Stimulated activated CD8-positive, alpha-beta memory T cell treated with anti-CD3 and anti-CD28 coated beads, Interleukin-2, amount 100 ng/mL, for 48 hours (primary cell): ENCODE measurements at regions not wholly inside any gene's neighbourhood (a gene's known extent, or its start where the extent isn't known, plus 50 kb on each side); places are given as distances from the start of the nearest gene placed in this dataset.

ENCODE experiments used
- DNase-seq, 2 donors: peaks; one replicate each; pipeline ENCODE4 v3.0.0-alpha.2; 2020; ENCODE audit warnings: low read depth in 2 of 2

- DNase-seq: no peak
These were observed 756.2 kb downstream of the TLE1 start for GRCh38 chr9:80932947-80933780.

- no peak for DNase-seq
These were observed 757.2 kb downstream of the TLE1 start for GRCh38 chr9:80932181-80932580.

DNA sequence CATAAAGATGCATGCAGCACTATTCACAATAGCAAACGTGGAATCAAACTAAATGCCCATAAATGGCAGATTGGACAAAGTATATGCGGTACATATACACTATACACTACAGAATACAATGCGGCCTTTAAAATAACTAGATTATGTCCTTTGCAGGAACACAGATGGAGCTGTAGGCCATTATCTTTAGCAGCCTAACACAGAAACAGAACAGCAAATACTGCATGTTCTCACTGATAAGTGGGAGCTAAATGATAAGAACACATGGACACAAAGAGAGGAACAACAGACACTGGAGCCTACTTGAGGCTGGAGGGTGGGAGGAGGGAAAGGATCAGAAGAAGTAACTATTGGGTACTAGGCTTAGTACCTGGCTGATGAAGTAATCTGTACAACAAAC lies 758.2 kb downstream of the TLE1 start:
- DNase-seq: no peak

DNA sequence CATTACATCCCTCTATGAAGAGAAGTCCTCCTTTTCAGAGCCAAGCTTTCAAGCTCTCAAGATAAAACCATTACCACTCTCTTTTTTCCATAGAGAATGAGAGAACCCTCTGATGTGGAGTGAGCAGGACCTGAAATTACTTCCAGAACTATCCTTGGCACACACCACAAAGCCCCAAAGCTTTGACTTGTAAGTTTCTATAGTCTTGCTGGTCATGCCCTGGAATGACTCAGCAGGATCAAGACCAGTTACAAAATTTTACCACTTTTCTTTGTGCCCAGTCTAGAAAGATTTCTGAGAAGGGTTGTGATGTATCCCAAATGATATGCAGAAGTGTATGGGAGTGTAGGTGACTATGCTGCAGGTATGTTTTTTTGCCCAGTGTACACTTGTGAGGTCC lies 760.6 kb downstream of the TLE1 start:
- DNase-seq: no peak

- DNase-seq: no peak
These were observed 762.7 kb downstream of the TLE1 start for GRCh38 chr9:80926611-80927010.

GRCh38 chr9:80922544-80922943 lies 766.8 kb downstream of the TLE1 start:
- no peak for DNase-seq

- DNase-seq: no peak
These were observed 782.6 kb downstream of the TLE1 start for GRCh38 chr9:80906728-80907127.

- no peak for DNase-seq
These were observed 790.1 kb downstream of the TLE1 start for GRCh38 chr9:80899208-80899607.

DNA sequence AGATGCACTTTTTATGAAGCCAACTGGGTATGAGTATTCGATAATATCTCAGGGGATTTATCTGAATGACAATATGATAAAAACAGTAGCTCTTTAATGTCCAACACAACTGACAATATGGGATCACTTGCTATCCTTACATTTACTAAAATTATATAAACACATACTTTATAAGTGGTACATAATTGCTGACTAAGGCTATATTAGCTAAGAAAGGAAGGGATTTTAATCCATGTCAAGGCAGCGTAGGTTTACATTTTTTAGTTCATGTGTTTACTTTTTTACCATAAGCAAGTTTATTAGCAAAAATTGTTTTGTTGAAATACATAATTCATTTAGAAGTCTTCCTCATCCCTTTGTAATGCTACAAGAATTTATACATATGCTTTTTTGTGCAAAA lies 796.2 kb downstream of the TLE1 start:
- no peak for DNase-seq

DNA sequence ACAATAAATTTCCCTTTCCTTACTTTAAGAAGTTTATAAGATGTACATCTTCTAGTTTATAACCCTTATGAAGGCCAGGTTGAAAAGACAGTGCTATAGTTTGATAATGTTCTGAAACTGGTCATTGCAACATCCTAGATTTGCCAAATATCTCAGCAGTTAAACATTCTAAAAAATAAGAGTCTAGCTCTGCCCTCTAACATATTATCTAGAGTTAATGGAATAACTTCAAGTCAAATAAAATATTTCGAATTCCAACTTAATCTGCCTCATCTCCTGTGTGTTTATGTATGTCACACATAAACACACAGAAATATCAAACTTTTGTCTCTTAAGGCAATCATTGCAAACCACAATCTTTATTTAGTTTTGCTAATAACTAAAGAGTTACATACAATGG lies 796.6 kb downstream of the TLE1 start:
- no peak for DNase-seq

GRCh38 chr9:80890124-80890523 lies 799.2 kb downstream of the TLE1 start:
- no peak for DNase-seq

DNA sequence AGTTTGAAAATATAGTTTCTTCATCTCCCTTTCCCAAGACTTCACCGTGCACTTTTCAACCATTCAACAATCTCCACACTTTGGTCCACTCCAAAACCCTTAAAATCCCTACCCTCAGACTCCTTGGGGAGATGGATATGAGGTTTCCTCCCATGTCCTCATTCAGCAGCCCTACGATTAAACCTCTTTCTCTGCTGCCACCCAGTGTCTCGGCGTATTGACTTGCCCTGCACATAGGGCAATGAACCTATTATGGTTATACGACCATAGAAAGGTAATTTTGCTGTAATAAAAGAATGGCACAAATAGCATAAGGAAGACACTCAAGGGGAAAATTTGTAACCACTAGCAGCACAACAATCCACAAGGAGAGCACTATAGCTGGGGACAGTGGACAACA lies 803.5 kb downstream of the TLE1 start:
- no peak for DNase-seq

GRCh38 chr9:80883826-80884579 lies 805.3 kb downstream of the TLE1 start:
- no peak for DNase-seq

DNA sequence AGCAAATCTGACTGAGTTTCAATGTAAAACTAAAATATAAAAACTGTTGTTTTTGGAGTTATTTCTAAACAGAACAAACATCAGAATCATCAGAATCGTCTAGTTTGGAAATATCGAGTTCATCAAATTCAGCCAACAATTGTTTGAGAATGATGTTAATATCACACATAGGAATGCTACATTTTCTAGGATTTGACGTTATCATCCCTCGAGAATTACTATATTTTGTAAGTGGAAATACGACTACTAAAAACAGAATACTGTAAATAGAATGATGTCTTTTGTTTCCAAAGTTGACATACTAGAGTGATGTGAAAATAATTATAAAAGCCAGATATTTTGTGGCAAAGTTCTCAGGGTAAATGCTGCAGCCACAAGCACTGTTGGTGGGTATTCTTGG lies 805.9 kb downstream of the TLE1 start:
- no peak for DNase-seq

DNA sequence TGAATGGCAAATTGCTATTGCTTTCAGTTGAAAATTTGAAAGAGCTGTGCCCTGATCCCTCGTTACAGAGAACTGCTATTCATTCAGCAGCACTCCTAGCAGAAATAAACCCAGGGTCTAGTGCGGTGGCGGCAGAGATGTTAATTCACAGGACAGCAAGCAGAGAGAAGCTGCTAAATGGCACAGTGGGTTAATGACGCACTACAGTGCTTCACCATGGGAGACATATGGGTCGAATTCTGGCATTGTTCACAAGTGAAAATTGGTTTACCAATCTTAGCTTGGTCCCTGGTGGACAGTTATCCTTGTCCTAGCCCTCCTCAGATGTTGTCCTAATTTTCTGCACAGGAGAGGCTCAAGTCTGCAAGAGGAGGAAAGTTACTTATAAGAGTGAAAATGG lies 807.4 kb downstream of the TLE1 start:
- DNase-seq: no peak

- no peak for DNase-seq
These were observed 808.0 kb downstream of the TLE1 start for GRCh38 chr9:80881320-80881719.

DNA sequence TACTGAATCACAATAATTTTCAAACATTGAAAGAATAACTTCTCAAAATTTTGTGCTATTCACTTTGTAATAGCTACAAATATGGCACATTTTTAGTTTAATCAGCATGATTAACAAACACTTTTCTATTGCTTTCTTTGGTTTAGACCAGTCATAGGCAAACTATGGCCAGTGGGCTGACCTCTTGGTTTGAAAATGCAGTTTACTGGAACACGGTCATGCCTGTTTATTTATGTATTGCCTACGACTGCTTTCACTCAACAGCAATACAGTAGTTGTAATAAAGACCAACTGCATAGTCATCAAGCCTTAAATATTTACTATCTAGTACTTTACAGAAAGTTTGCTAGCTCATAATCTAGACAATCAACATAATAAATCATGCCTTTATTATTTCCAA lies 810.8 kb downstream of the TLE1 start:
- DNase-seq: no peak

DNA sequence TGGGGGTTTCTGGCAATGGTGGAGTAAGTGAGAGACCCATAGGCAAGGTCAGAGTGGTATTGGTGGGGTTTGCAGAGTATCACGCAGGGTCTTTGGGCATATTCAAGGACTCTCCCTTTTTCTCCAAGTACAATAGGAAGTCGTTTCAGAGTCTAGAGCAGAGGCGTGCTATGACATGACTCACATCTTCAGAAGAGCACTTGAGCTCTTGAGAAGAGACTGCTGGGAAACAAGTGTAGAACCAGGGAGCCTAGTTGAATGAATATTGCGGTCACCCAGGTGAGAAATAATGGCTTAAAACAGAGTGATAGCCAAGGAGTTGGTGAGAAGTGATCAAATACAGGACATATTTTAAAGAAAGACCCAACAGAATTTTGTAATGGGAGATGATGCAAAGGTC lies 813.4 kb downstream of the TLE1 start:
- DNase-seq: no peak

DNA sequence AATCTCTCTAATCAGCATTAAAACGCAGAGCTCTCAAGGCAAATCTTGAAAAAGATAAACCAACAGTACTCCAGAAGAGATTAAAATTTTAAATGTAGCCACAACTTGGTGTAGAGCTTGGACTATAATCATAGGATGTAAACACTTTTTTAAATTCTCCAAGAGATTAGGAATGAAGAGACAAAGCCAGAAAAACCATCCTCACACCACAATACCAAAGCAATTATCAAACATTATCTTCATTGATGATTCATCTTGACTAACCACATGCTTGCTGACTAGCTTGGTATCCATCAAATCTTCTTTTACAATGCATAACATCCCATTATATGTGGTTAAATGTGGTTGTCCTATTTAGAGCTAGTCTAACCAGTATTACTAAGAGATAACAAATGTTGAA lies 815.1 kb downstream of the TLE1 start:
- DNase-seq: no peak

- DNase-seq: no peak
These were observed 815.5 kb downstream of the TLE1 start for GRCh38 chr9:80873861-80874260.

GRCh38 chr9:80871596-80871995 lies 817.8 kb downstream of the TLE1 start:
- DNase-seq: no peak

- DNase-seq: no peak
These were observed 821.6 kb downstream of the TLE1 start for GRCh38 chr9:80867731-80868130.

- no peak for DNase-seq
These were observed 822.6 kb downstream of the TLE1 start for GRCh38 chr9:80866576-80867227.
